Naive thymus-derived CD4-positive, alpha-beta T cell (primary cell): ENCODE measurements at regions not wholly inside any gene's neighbourhood (a gene's known extent, or its start where the extent isn't known, plus 50 kb on each side); places are given as distances from the start of the nearest gene placed in this dataset.
A peak's percentile ranks its signal among the peaks of the same experiment; 100 is the strongest.

Experiments used
- ATAC-seq: fragments of 150-1000 bp; cut with Tn5 transposase; 2 replicates; pipeline ENCODE4 v1.10.0; 2021; ENCODE audit warnings: mild to moderate bottlenecking, moderate library complexity
- CTCF ChIA-PET: fragments of 350-600 bp; sonication (Branson Sonifier 250); formaldehyde crosslinking; loops from one replicate; lab custom pipeline; 2021; ENCODE audit warnings: antibody characterized with exemption; lab: Charles Lee
- POLR2A ChIA-PET: fragments of 350-600 bp; sonication (Branson Sonifier 250); formaldehyde crosslinking; loops from one replicate; lab custom pipeline; 2021; ENCODE audit warnings: antibody characterized with exemption, inconsistent platforms; lab: Charles Lee
- DNase-seq, 9 donors: peaks; one replicate each; pipeline versions ENCODE4 v3.0.0 to v3.0.0-alpha.2; 2020 to 2022; ENCODE audit warnings: mixed read lengths in 1 of 9
- H3K27ac ChIP-seq: one replicate; pipeline ENCODE4 v1.7.0; 2013; ENCODE audit warnings: mild to moderate bottlenecking, low read depth, low read length, moderate library complexity
- H3K27me3 ChIP-seq, 2 donors: one replicate each; pipeline ENCODE4 v1.7.0; 2013; ENCODE audit warnings: low read length in 2 of 2, mild to moderate bottlenecking in 2 of 2, moderate library complexity in 2 of 2; ENCODE audit not compliant: control insufficient read depth in 2 of 2, insufficient read depth in 2 of 2
- H3K36me3 ChIP-seq, 3 experiments: 1 replicate in 2 of 3; 2 replicates in 1 of 3; pipeline ENCODE4 v1.7.0; 2013; ENCODE audit warnings: low read length in 3 of 3, mild to moderate bottlenecking in 3 of 3, moderate library complexity in 1 of 3; ENCODE audit not compliant: insufficient read depth in 3 of 3, control insufficient read depth in 2 of 3
- H3K4me1 ChIP-seq, 2 donors: one replicate each; pipeline ENCODE4 v1.7.0; 2013; ENCODE audit warnings: low read length in 2 of 2, mild to moderate bottlenecking in 2 of 2, moderate library complexity in 1 of 2; ENCODE audit not compliant: control insufficient read depth in 2 of 2, insufficient read depth in 2 of 2
- H3K4me3 ChIP-seq: 2 replicates; pipeline ENCODE4 v1.7.0; 2013; ENCODE audit warnings: mild to moderate bottlenecking, low read length
- H3K9me3 ChIP-seq, 3 experiments: 1 replicate in 2 of 3; 2 replicates in 1 of 3; pipeline ENCODE4 v1.7.0; 2013; ENCODE audit warnings: low read length in 3 of 3; ENCODE audit not compliant: control insufficient read depth in 2 of 3
- H3K27ac Mint-ChIP-seq, 9 donors: one replicate each; pipeline ENCODE4 v1.8.0; 2020 to 2022; ENCODE audit warnings: mixed read lengths in 9 of 9, mild to moderate bottlenecking in 8 of 9, moderate library complexity in 5 of 9, inconsistent platforms in 2 of 9
- H3K27me3 Mint-ChIP-seq, 5 donors: one replicate each; pipeline ENCODE4 v1.8.0; 2021 to 2022; ENCODE audit warnings: mixed read lengths in 5 of 5, mild to moderate bottlenecking in 1 of 5
- H3K36me3 Mint-ChIP-seq, 5 donors: one replicate each; pipeline ENCODE4 v1.8.0; 2020 to 2022; ENCODE audit warnings: mixed read lengths in 5 of 5, mild to moderate bottlenecking in 3 of 5, inconsistent platforms in 1 of 5
- H3K4me1 Mint-ChIP-seq, 7 donors: one replicate each; pipeline ENCODE4 v1.8.0; 2020 to 2022; ENCODE audit warnings: mixed read lengths in 7 of 7, mild to moderate bottlenecking in 3 of 7, inconsistent platforms in 1 of 7
- H3K4me3 Mint-ChIP-seq, 10 donors: one replicate each; pipeline ENCODE4 v1.8.0; 2020 to 2022; ENCODE audit warnings: mild to moderate bottlenecking in 10 of 10, mixed read lengths in 10 of 10, moderate library complexity in 6 of 10, inconsistent platforms in 2 of 10
- H3K9me3 Mint-ChIP-seq, 11 donors: one replicate each; pipeline ENCODE4 v1.8.0; 2020 to 2022; ENCODE audit warnings: mixed read lengths in 11 of 11, mild to moderate bottlenecking in 4 of 11, inconsistent platforms in 1 of 11, moderate library complexity in 1 of 11
- intact Hi-C, 2 donors: fragments of 100-400 bp; cut with micrococcal nuclease; formaldehyde crosslinking; loops; one replicate each; pipeline ENCODE4 v1.15.1; 2023

DNA sequence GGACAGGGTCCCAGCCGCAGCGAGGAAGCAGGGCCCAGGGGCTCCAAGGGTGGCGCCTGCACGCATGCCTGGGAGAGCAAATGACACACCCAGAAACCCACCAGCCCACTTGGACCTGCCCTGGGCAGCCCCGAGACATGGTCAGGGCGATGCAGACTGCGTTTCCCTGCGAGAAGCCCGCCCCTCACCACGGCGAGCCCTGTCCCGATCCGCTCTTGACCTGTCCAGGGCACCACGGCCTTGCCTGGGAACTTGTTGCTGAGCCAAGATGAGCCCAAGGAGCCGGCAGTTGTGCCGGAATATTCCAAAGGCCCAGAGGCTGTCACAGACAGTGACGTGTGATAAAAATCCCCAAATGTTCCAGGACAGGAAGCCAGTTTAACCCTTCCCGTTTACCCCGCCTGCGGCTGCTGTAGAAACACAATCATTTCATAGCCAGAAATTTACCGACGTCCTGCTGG lies 78.1 kb downstream of the SIK1 start:
- intact Hi-C loops, result no loop called here
- Mint-ChIP-seq H3K36me3 (no peaks in the 10 kb centered on the region), H3K9me3 (no peaks in the 10 kb centered on the region), H3K4me1 (peaks cover 0 to 20% (median 0%) of the 10 kb centered on the region in 7 donors), H3K27ac (peak overlapping the region in 1 of 9 donors; percentile 18), H3K4me3 (no peak overlapping the region), H3K27me3 (no peaks in the 10 kb centered on the region)
- no peak overlapping the region for H3K4me3 ChIP-seq
- H3K27me3 ChIP-seq, result no peaks in the 10 kb centered on the region
- H3K27ac ChIP-seq, result no peak overlapping the region
- POLR2A ChIA-PET, result no interaction called here
- no peak for DNase-seq
- H3K4me1 ChIP-seq, result no peaks in the 10 kb centered on the region
- H3K9me3 ChIP-seq, result no peaks in the 10 kb centered on the region
- H3K36me3 ChIP-seq, result no peaks in the 10 kb centered on the region
- ATAC-seq, result no peak
- CTCF ChIA-PET, result no interaction called here

- no peaks in the 10 kb centered on the region for H3K27me3 ChIP-seq
- ChIA-PET CTCF (no interaction called here), POLR2A (no interaction called here)
- DNase-seq, result no peak
- H3K4me3 ChIP-seq, result no peak overlapping the region
- no peak overlapping the region for H3K27ac ChIP-seq
- Mint-ChIP-seq H3K4me3 (no peak overlapping the region), H3K36me3 (no peaks in the 10 kb centered on the region), H3K27ac (peak overlapping the region in 2 of 9 donors; percentile 17 to 53), H3K4me1 (peaks cover 0 to 19% (median 0%) of the 10 kb centered on the region in 7 donors), H3K9me3 (no peaks in the 10 kb centered on the region), H3K27me3 (no peaks in the 10 kb centered on the region)
- no peaks in the 10 kb centered on the region for H3K4me1 ChIP-seq
- H3K36me3 ChIP-seq, result no peaks in the 10 kb centered on the region
- H3K9me3 ChIP-seq, result no peaks in the 10 kb centered on the region
- intact Hi-C loops, result no loop called here
- ATAC-seq, result no peak
Measured at GRCh38 chr21:43348170-43348766, 78.7 kb downstream of the SIK1 start.

- ChIA-PET POLR2A (no interaction called here), CTCF (no interaction called here)
- Histone ChIP-seq H3K27me3 (no peaks in the 10 kb centered on the region), H3K36me3 (no peaks in the 10 kb centered on the region), H3K4me1 (no peaks in the 10 kb centered on the region), H3K27ac (no peak overlapping the region), H3K4me3 (no peak overlapping the region), H3K9me3 (no peaks in the 10 kb centered on the region)
- H3K36me3 Mint-ChIP-seq, result no peaks in the 10 kb centered on the region
- intact Hi-C loops, result no loop called here
- no peak for DNase-seq
- no peaks in the 10 kb centered on the region for H3K27me3 Mint-ChIP-seq
- peaks cover 0 to 12% (median 0%) of the 10 kb centered on the region in 7 donors for H3K4me1 Mint-ChIP-seq
- H3K9me3 Mint-ChIP-seq, result no peaks in the 10 kb centered on the region
- H3K4me3 Mint-ChIP-seq, result no peak overlapping the region
- no peak for ATAC-seq
- peak overlapping the region in 2 of 9 donors; percentile 17 to 53 for H3K27ac Mint-ChIP-seq
Measured at GRCh38 chr21:43347461-43348169, 79.3 kb downstream of the SIK1 start.

- H3K36me3 ChIP-seq, result no peaks in the 10 kb centered on the region
- H3K4me3 ChIP-seq, result no peak overlapping the region
- peaks cover 0 to 3% (median 0%) of the 10 kb centered on the region in 7 donors for H3K4me1 Mint-ChIP-seq
- no peaks in the 10 kb centered on the region for H3K27me3 Mint-ChIP-seq
- H3K27me3 ChIP-seq, result no peaks in the 10 kb centered on the region
- H3K27ac Mint-ChIP-seq, result no peak overlapping the region
- intact Hi-C loops, result no loop called here
- no peaks in the 10 kb centered on the region for H3K9me3 ChIP-seq
- H3K27ac ChIP-seq, result no peak overlapping the region
- no peaks in the 10 kb centered on the region for H3K4me1 ChIP-seq
- DNase-seq (no peak), ATAC-seq (no peak)
- no peaks in the 10 kb centered on the region for H3K36me3 Mint-ChIP-seq
- no peaks in the 10 kb centered on the region for H3K9me3 Mint-ChIP-seq
- H3K4me3 Mint-ChIP-seq, result no peak overlapping the region
- ChIA-PET CTCF (no interaction called here), POLR2A (no interaction called here)
Measured at GRCh38 chr21:43346551-43346950, 80.4 kb downstream of the SIK1 start.

DNA sequence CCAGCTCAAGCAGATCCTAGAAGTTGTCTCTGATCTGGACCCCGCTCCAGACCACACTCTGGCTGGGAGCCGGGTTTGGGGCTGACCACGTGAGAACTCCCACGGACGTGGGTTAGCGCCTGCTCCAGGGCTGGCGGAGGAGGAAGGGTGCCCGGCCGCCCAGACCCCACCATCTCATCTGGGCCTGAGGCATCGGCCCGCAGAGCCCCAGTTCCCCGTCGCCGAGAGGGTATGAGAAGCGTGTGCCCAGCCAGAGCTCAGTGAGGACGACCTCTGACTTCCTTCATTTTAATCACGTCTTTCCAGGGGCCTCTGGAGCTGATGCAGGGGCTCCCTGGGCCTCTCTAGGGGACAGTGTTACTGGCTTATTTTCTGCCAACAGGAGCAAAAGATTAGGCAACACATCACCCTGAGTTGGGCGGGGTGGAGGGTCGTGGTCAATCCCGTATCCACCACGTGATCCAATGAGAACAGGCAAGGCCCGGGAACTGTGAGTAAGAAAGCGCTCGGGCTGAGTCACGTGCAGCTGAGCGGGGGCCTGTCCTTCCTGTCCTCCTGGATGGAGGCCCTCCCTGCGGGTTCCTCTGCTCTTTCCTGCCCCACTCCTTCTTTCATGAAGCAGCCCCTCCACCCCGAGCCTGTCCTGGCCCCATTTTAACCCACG lies 81.1 kb downstream of the SIK1 start:
- intact Hi-C loops, result no loop called here
- ChIA-PET POLR2A (no interaction called here), CTCF (no interaction called here)
- Mint-ChIP-seq H3K9me3 (no peaks in the 10 kb centered on the region), H3K36me3 (no peaks in the 10 kb centered on the region), H3K27me3 (no peaks in the 10 kb centered on the region), H3K4me3 (no peak overlapping the region), H3K27ac (peak overlapping the region in 1 of 9 donors; percentile 43), H3K4me1 (no peaks in the 10 kb centered on the region)
- peak in 1 of 9 donors; percentile 33 for DNase-seq
- H3K27me3 ChIP-seq, result no peaks in the 10 kb centered on the region
- no peaks in the 10 kb centered on the region for H3K4me1 ChIP-seq
- no peaks in the 10 kb centered on the region for H3K9me3 ChIP-seq
- no peak overlapping the region for H3K27ac ChIP-seq
- no peaks in the 10 kb centered on the region for H3K36me3 ChIP-seq
- peak; percentile 81 for ATAC-seq
- H3K4me3 ChIP-seq, result no peak overlapping the region

- no peaks in the 10 kb centered on the region for H3K27me3 Mint-ChIP-seq
- Histone ChIP-seq H3K36me3 (no peaks in the 10 kb centered on the region), H3K4me3 (no peak overlapping the region), H3K9me3 (no peaks in the 10 kb centered on the region), H3K27ac (no peak overlapping the region), H3K4me1 (no peaks in the 10 kb centered on the region), H3K27me3 (no peaks in the 10 kb centered on the region)
- no peak overlapping the region for H3K27ac Mint-ChIP-seq
- no peaks in the 10 kb centered on the region for H3K9me3 Mint-ChIP-seq
- no peak for ATAC-seq
- intact Hi-C loops, result no loop called here
- no peaks in the 10 kb centered on the region for H3K4me1 Mint-ChIP-seq
- DNase-seq, result no peak
- no peak overlapping the region for H3K4me3 Mint-ChIP-seq
- ChIA-PET CTCF (no interaction called here), POLR2A (no interaction called here)
- H3K36me3 Mint-ChIP-seq, result no peaks in the 10 kb centered on the region
Measured at GRCh38 chr21:43345046-43345745, 81.7 kb downstream of the SIK1 start.
